ENCODE measurements at regions not wholly inside any gene's neighbourhood (a gene's known extent, or its start where the extent isn't known, plus 50 kb on each side); places are given as distances from the start of the nearest gene placed in this dataset.

DNA sequence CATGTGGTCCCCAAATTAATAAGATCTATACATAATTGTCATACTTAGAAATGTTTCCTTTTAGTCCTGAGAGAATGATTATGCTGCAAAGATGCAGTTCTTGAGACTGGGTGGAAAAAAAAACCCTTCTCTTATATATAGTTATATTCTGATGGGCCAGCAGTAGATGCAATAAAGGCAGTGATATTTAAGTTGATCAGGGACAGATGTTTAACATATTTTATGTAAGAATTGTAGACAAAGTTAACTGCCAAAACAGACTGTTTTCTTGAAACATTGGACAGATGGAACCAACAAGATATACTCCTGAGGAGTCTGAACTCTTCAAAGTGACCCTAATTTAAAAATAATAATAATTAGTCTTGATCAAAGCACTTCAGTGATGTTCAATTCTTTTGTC, 172.0 kb upstream of the LRIG1 start:
- no peak for DNase-seq (ENCODE audit: low read depth in 2 of 2, low spot score in 1 of 2)

DNA sequence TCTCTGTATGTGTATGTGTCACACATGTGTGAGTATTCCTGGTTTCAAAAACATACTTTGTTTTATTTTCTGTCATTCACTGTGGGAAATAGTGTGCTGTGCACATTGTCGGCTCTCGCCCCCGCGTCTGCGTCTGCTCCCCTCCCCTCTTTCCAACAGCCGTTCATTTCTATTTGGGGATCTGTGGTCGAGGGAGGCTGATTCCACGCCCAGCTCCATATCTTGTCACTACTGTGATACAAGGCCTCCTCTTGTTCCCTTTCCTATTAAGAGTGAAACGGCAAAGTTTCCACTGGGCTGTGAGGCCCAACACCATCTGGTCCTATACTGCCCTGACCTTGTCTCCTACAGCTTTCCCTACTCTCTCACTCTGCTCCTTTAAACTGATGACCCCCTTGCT, 172.5 kb upstream of the LRIG1 start:
- DNase-seq (ENCODE audit: low read depth in 2 of 2, low spot score in 1 of 2): no peak

DNA sequence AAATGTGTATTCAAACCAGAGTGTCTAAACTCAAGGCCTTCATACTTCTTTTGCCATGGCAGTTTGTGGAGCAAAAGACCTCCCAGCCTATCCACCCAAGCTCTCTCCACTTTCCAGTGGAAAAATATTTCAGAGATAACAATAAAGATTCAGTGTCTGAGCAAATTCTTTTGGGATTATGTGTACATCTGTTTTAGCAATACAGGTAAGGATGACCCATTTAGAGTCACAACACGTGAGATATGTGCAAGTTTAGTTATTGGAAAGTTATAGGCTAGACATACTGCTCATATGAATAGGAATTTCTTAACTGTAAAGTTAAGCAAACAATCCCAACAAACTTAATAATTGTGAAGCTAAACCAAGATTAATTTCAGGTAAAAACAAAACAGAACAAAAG, 174.5 kb upstream of the LRIG1 start:
- no peak for DNase-seq (ENCODE audit: low read depth in 2 of 2, low spot score in 1 of 2)

DNA sequence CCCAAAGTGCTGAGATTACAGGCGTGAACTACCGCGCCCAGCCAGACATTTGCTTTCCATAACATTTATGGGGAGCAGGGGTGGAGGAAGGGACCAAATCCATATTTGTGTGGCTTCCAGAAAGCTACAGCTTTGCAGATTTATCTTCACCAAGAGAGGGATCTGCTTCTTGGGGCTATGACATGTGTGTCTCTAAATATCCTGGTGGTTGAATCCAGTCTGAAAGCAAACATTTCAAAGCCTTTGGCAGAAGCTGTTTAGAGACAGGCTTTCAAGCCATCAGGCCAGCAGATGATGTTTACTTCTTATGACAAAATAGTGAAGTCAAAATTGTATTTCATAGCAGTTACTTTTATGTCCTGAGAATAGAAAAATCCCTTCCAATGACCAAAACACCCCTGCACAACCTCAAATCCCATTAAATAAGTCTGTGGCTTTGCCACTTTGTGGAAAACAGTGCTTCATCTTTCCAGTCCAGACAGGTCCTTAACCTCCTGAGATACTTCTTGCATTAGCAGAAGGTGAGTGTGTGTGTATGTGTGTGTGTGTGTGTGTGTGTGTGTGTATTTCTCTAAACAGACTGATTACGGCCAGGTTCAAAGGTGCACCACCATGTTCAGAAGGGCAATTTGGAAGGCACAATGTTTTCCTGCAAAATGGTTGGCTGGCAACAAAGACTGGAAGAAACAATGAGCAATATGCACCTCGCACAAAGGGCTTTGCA, 191.4 kb upstream of the LRIG1 start:
- DNase-seq (ENCODE audit: low read depth in 2 of 2, low spot score in 1 of 2): no peak

DNA sequence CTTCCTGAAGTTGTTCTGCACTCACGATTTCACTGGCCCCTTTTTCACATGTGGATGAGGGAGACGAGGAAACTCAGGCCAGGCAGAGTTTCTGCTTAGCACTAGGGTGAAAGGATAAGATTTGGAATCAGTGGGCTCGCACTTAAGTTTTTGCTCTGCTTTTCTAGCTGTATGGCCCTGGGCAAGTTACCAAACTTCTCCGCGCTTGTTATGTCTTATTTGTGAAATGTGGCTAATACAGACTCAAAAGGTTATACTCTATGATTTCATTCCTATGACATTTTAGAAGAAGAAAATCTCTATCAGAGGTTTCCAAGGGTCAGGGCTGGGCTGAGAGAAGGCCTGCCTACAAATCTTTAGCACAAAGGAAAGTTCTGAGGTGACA, 191.9 kb upstream of the LRIG1 start:
- DNase-seq (ENCODE audit: low read depth in 2 of 2, low spot score in 1 of 2): no peak

DNA sequence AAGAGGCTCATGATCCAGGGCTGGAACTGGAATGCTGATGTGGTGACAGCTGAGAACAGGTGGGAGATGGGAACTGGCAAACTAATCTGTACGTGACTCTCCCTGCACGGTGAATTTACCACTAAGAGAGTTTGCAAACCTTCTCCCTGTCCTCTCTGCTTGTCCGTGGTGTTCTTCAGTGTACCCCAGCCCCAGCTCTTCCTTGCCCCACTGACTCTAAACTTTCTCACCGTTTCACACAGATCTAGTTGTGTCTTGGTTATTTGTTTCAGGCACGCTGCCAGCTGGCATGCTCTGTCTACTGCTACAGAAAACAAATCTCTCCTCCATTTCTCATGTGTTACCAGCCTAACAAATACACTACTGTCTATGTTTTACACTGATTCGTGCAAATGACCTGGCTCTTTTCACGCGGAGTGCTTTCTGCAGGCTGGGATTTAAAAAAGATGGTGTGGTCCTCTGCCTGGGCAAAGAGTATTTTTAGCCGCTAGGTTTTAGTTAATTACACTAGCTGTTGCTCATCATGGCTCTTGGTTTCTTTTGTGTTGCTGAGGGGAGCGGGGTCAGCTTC, 192.7 kb upstream of the LRIG1 start:
- DNase-seq (ENCODE audit: low read depth in 2 of 2, low spot score in 1 of 2): no peak

DNA sequence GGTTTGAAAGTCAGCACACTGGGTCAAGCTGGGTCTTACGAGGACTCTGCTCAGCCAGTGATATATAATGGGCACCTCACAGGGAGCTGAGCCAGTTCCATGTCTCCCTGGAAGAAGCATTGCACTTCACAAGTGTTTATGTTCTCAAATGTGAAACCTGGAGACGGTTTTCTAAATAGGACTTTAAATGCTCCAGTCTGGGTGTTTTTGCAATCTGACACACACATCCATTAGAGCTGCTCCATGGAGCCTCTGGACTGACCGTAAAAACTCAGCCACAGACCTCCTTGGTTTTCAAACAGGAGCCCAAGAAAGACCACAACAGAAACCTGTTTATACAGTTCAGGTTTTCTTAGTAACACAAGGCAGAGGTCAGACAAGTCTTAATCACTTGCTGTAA, 201.3 kb upstream of the LRIG1 start:
- DNase-seq (ENCODE audit: low read depth in 2 of 2, low spot score in 1 of 2): no peak

DNA sequence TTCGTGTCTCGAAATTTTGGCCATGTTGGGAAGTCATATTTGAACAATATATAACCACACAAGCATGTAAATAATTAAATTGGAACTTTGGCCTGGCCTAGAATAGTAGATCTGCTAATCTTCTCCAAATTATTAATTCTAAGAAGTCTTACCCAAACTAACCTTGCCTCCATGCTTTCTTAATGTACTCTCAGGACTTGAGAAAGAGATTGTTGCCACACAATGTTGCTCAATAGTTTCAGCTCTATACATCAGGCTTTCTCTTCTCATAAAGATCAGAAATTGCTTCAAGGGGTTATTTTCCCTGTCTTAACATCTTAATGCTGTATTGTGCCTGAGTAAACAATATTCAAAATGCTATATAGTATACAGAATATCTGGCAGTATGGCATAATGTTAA, 202.7 kb upstream of the LRIG1 start:
- no peak for DNase-seq (ENCODE audit: low read depth in 2 of 2, low spot score in 1 of 2)

DNA sequence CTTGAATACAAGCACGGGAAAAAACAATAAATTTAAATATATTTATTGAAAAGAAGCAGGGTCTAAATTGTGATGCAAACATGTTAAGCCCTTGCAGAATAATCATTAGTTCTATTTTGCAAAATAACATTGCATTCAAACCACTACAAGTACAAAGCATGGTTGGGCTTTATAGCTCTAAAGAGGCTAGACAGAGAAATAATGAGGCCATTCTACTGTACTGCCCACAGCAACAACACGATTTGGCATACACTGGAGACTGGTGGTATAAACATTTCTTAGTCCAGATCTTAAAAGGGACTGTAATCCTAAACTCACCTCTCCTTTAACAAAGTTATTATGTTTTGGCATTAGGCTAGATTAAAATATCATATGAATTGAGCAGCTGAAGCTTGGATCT, 204.3 kb upstream of the LRIG1 start:
- DNase-seq (ENCODE audit: low read depth in 2 of 2, low spot score in 1 of 2): no peak

DNA sequence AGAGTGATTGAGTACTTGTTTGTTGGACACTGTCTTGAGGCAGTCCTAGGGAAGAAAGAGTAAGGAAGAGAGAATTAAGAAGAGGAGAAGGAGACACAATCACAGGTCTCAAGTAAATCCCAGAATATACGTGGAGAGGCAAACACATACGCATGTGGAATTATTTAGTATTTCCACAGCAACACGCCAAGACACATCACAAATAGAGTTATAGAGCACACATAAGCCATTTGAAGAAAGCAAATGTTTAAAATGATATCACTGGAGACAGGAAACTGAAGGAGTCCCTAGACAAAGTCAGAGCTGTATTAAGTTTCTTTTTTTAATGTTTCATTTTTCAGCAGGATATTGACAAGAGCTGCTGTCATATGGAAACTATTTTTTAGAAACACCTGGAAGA, 206.1 kb upstream of the LRIG1 start:
- no peak for DNase-seq (ENCODE audit: low read depth in 2 of 2, low spot score in 1 of 2)

DNA sequence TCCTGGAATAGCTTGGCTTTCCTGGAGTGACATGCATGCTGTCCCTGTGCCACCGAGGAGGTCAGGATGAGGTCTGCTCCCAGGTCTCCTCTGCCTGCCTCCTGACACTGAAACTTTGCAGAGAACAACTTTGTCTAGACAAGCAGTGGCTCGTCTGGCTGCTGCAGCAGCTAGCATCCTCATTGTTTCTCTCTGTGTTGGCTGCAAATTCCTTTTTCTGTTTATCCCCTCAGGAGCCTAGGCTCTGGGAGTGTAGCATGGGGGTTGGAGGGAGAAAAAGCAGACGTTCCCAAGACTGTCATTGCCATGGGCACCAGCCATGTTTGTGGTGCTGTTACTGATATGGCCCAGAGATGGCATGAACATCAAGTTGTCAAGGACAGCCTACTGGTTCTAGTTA, 208.7 kb upstream of the LRIG1 start:
- DNase-seq (ENCODE audit: low read depth in 2 of 2, low spot score in 1 of 2): no peak

DNA sequence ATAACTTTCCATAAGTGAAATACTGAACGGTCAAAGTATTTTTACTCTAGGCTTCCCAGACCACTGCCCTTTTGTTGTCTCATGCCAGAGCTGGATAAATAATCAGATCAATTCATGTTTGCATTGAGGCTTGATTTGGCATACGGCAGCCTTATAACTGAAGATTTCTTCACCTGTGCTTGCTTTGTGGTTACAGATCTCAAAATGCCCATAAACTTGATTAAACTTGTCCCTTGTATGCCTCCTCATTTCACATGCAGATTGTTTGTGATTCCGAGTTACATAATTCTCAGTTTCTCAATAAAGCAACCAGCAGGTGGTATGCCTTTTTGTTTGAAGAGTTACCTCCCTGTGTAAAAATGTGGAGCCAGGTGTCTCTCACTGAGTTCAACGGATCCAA, 211.4 kb upstream of the LRIG1 start:
- DNase-seq (ENCODE audit: low read depth in 2 of 2, low spot score in 1 of 2): no peak

DNA sequence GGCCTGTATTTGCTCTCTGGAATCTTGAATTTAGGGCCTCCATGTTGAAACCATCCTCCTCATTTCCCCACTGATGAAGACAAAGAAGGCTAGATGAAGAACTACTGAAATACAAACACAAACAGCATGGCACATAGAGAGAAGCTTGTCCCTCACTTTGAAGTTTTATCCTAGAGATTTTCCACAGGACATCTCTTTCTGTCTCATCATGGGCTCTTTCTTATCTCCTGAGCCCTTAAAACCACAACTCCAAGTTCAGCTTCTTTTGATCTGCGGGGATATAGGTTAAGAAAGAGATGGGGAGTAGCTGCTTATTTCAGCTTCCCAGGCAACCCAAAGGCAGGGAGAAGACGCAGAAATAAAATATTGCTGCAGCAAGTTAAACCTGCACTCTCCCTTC, 213.1 kb upstream of the LRIG1 start:
- DNase-seq (ENCODE audit: low read depth in 2 of 2, low spot score in 1 of 2): no peak

DNA sequence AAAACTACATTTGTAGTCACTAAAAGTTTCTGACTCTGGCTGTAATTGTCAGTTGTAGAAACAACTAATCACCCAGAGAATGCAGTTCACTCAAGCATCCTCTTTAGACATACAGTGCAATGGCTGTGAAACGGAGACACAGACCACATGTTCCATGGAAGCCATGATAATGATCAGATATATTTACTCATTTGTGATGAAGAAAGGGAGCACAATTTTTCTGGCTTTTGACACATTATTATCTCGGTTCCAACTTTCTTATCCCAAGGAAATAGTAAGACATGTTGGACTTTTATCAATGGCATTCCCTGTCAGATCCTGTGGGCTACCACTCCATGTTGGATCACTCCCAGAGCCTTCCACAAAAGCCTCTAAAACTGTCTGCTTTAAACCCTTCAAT, 215.0 kb upstream of the LRIG1 start:
- no peak for DNase-seq (ENCODE audit: low read depth in 2 of 2, low spot score in 1 of 2)

DNA sequence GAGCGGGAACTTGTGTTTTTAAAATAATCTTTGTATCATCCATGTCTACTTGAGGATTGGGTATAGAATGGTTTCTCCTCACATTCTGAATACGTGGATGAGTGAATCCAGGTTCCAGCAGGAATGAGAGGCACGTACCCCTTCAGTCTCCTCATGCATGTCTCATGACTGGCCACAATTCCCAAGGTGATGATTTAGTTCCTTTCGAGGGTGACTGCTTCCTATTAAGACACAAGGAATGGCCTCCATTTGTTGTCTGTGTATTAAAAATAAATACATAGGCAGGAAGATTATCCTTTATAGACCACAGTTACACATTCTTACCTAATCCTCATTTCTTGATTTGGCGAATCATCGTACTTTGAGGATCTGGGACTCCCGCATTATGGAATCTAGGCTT, 217.0 kb upstream of the LRIG1 start:
- no peak for DNase-seq (ENCODE audit: low read depth in 2 of 2, low spot score in 1 of 2)

DNA sequence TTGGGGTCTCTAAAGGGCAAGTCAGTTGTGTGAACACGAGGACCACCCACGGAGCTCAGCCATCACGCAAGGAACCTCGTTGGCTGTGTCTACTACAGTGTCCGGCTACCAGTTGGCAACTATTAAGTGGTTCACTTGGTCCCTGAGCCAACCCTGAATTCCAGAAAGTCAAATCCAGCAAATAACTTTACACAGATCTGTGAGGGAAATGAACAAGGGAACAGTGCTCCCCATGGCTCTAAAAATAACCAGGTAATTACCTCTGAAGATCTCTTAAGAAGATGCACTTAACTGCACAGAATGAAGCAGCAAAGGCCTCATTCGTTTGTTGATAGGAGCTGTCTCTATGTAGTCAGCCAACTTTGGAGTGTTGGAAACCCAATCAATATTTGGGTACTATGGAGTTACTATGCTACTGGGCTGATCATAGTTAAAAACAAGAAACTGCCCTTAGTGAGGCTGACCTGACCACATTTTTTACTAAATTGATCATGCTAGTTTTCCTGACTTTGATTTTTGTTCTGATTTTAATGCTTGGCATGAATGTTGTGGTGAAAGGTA, 219.1 kb upstream of the LRIG1 start:
- DNase-seq (ENCODE audit: low read depth in 2 of 2, low spot score in 1 of 2): no peak

DNA sequence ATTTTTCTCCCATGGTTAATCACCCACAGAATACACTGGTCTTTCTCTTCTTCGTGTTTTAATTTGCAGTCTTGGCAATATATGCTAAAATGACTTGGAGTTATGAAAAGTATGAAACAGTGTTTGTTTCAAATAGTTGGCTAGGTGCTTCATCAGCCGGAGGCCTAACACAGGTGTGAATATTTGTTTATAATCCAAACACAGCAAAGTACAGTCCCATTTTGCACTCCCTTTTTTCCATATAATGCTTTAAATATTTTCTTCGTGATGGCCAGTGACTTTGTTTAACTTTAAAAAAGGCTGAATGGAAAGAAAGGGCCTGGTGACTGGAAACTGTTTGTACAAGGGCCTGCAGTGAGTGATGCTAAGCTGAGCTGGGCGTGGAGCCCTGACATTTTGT, 219.7 kb upstream of the LRIG1 start:
- DNase-seq (ENCODE audit: low read depth in 2 of 2, low spot score in 1 of 2): no peak

DNA sequence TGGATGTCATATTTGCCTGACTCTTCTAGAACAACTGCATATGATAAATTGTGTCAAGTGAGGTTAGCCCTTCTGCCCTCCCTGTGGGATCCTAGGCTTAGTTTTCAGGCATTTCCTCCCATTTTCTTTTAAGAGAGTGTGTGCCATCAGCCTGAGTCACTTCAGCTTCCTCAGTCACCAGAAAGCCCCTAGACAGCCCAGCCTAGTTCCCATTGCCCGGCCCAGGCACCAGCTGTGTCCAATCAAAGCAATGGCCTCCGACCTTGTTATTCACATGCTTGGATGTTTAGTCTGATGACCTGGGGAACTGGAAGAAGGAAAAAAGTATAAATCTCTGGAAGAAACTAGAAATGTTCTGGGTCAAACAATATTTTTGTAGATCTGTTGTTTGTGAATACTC, 221.9 kb upstream of the LRIG1 start:
- no peak for DNase-seq (ENCODE audit: low read depth in 2 of 2, low spot score in 1 of 2)

DNA sequence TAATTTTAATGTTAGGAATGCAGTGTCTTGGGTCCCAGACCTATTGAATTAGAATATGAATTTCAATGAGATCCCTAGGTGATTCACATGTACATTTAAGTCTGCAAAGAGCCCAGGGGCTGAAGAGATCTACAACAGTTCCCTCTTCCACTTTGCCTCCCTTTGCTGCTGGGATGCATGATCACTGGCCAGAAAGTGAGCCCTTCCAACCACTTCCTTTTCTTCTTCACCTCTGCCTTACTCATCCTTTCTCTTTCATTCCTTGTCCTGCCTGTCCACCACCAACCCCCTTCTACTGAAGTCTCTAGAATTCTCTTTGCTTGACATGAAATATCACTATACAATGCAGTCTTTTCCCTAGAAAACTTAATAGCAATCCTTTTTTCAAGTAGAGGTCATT, 222.4 kb upstream of the LRIG1 start:
- DNase-seq (ENCODE audit: low read depth in 2 of 2, low spot score in 1 of 2): no peak

DNA sequence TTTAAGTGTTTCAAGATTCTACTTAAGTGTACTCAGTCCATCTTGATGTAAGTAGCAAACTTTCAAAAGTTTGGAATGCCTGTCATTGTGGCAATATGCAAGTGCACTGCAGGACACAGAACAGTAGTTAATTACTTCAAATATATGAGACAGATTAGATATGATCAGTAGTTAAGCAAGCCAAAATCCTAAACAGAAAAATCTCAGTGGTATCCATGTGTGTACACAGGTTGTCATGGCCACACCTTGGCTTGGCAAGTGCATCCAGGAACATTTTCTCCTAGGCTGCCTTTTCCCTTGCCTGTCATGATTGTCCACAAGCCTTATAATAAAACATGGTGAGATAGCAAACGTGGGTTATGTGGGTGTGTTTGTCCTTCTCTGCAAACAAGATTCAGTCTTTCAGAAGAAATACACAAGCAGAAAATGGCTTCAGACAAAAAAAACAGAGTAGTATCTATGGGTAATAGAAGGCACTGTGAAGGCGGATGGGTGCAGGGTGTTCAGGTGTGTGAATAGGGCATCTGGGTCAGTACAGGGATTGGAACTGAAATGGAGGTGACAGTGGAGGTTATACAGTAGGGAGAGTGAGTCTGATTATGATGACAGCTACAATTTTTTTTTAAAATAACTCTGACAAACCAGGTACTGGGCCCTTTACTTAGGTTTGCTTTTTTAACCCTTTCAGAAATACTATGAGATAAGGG, 229.0 kb upstream of the LRIG1 start:
- DNase-seq (ENCODE audit: low read depth in 2 of 2, low spot score in 1 of 2): no peak

DNA sequence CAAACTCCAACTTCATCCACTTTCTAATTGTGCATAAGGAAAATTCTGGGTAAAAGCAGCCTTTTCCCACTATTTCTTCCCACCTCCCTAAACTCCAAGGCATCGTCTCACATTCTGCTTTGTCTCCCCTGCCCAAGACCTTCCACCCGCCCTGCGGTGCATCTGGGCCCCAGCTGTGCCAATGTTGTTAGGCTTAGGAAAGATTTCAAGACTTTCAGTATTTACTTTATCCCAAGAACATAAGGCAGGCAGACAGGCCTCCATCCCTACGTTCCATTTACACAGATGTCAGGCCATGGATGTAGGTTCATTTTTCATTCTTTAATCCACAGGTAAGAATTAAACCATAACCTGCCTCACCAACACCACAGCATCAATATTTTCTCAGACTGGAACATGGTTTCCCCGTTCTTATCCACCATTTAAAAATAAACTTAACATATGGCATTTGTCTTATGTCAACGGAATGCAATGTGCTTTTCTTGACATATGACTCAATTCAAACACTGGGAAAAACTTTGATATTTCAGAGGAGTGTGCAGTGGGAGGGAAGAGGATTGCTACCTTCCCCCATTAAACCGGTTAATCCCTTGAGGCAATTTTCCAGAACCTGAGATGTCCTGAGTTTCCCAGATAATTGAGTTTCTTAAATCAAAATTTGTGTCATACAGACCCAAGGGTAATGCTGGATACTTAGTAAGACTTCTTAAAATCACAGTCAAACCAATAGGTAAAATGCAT, 238.0 kb upstream of the LRIG1 start:
- DNase-seq (ENCODE audit: low read depth in 2 of 2, low spot score in 1 of 2): no peak

DNA sequence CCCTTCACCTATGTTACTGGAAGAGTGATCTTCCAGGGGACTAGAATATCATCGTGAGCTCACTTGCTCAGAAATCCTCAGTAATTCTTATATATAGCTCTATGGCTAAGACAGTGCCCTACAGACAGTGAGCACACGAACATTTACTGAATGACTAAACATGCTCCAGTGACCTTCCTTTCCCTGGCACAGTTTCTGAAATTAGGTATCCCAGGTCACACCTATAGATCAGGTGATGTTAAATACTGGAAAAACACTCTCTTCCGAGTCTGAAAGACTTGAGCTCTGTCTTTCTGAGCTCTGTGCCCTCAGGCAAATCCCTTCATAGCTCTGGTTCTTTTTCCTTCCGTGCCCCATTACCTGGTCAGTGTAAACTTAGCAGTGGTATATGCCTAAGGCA, 239.4 kb upstream of the LRIG1 start:
- DNase-seq (ENCODE audit: low read depth in 2 of 2, low spot score in 1 of 2): no peak

All from stimulated activated CD8-positive, alpha-beta memory T cell treated with anti-CD3 and anti-CD28 coated beads, Interleukin-4, amount 100 ng/mL, for 4 hours (primary cell).